GM12872 (cell line): ENCODE measurements at regions not wholly inside any gene's neighbourhood (a gene's known extent, or its start where the extent isn't known, plus 50 kb on each side); places are given as distances from the start of the nearest gene placed in this dataset.

Experiments used
- TF ChIP-seq, protein P1 (sequence below): IDR thresholded peaks from 3 replicates; pipeline ENCODE4 v1.5.1; 2011; ENCODE audit warnings: low read depth, mild to moderate bottlenecking, low read length, moderate library complexity; ENCODE audit not compliant: insufficient read depth

DNA sequence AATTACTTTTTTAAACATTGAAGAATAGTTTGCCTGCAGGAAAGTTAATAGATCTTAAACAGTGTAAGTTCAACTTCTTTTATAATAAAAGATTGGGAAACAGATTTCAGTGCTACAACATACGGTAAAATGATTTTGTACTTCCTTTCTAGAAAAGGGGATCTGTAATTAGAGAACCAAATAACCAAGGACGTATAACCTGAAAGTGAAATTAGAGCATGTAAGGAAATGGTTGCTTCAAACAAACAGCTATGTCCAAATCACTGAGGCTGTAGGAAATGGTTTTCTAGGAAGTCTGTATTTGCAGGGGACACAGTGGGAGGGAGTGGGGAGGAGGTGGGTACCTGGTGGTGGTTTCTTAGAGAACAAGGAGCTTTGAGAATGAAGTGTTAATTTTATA lies 57.9 kb upstream of the EXOC6 start:
- TF ChIP-seq, protein P1, sequence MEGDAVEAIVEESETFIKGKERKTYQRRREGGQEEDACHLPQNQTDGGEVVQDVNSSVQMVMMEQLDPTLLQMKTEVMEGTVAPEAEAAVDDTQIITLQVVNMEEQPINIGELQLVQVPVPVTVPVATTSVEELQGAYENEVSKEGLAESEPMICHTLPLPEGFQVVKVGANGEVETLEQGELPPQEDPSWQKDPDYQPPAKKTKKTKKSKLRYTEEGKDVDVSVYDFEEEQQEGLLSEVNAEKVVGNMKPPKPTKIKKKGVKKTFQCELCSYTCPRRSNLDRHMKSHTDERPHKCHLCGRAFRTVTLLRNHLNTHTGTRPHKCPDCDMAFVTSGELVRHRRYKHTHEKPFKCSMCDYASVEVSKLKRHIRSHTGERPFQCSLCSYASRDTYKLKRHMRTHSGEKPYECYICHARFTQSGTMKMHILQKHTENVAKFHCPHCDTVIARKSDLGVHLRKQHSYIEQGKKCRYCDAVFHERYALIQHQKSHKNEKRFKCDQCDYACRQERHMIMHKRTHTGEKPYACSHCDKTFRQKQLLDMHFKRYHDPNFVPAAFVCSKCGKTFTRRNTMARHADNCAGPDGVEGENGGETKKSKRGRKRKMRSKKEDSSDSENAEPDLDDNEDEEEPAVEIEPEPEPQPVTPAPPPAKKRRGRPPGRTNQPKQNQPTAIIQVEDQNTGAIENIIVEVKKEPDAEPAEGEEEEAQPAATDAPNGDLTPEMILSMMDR = no peak

DNA sequence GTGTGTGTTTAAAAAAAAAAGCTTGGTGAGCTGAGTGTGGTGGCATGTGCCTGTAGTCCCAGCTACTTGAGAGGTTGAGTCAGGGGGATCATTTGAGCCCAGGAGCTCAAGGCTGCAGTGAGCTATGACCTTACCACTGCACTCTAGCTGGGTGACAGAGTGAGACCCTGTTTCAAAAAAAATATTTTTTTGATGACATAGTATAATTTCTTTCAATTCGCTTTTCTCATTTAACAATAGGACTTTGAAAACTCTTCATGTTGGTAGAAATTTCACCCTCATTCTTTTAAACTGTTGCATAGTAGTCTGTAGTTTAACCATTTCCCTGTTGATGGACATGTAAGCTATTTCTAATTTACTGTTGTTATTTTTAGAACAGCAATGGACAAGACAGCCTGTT lies 55.7 kb upstream of the EXOC6 start:
- TF ChIP-seq, protein P1 = no peak
